Urothelium cell line (cell line): ENCODE measurements at regions not wholly inside any gene's neighbourhood (a gene's known extent, or its start where the extent isn't known, plus 50 kb on each side); places are given as distances from the start of the nearest gene placed in this dataset.
A peak's percentile ranks its signal among the peaks of the same experiment; 100 is the strongest.

Experiments
- DNase-seq: peaks from one replicate; pipeline ENCODE4 v3.0.0; 2011; ENCODE audit warnings: low spot score, mixed read lengths
- FAIRE-seq: peaks from 2 replicates; lab custom pipeline; 2011; peaks lifted over from hg19 to GRCh38; lab: Jason Lieb, UNC

DNA sequence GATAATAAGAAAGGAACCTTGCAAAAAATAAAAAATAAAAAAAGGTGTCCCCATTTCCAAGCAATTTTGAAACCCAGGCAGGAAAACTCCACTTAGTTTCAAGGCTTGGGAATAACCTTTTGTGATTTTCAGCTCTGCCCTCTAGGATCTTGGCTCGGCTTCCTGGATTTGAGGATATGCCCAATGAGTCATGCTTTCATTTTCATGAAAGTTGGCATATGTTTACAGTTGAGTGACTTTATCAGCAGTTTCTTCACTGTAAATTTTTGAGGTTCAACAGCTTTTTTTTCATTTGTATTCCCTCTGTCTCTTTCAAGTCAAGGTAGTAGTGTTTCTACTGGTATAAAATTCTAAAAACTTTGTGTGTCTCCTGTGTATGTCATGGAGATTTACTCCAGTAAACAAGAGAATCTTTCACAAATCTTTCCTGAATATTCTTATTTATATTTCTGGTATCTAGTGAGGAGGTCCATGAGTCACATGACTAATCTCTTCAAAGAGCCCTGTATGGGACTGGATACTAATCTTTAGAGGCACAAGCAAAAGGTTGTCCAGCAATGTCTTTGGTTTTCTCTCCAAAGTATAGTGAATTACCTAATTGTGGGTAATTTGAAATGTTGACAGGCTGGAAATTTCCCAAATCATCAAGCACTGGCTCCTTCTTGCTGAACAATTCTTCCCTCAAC lies 335.3 kb downstream of the BRINP2 start:
- peak; percentile 49 for DNase-seq
- no peak for FAIRE-seq

DNA sequence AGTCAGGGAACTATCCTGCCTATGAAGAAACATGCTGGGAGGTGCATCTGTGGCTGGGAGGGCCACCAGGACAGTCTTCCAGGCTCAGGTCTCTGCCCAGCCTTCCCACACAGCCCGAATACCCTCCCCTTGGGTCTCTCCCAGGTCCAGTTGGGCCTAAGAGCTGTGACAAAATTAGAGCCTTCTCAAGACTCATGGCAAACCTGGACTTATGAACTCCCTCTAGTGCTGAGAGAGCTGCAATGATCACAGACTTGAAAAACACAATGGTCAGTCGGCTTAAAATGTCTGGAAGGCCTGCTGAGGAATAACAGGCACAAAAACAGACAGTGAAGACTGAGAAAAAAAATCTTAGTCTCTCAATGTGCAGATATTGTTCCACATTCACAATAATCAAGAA lies 325.1 kb downstream of the BRINP2 start:
- no peak for DNase-seq
- no peak for FAIRE-seq

GRCh38 chr1:177490786-177491185 lies 320.0 kb downstream of the BRINP2 start:
- FAIRE-seq = no peak
- no peak for DNase-seq

DNA sequence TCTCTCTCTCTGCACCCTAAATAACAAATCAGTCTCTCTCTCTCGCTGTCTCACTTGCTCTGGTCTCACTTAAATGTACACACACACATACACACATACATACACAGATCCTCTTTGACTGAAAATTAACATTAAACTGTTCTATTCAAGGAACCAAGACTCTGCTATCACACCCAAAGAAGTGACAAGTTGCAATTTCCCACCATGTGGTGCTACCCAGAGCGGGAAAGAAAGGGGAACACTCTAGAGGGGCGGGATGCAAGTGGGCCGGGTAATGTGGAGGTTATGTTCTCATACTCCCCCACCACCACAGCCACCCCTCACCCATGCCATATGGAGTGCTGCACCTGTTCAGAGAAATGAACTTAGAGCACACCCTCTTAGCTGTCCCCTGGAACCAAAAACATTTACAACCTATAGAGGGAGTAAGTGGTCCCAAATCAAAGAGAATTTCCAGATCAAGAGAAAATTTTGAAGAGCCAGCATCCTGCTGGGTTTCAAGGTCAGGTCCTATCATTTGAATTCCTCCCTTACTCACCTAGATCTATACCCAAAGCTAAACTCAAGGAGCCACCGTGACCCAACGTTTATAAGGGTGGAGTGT lies 319.4 kb downstream of the BRINP2 start:
- DNase-seq (no peak), FAIRE-seq (no peak)

DNA sequence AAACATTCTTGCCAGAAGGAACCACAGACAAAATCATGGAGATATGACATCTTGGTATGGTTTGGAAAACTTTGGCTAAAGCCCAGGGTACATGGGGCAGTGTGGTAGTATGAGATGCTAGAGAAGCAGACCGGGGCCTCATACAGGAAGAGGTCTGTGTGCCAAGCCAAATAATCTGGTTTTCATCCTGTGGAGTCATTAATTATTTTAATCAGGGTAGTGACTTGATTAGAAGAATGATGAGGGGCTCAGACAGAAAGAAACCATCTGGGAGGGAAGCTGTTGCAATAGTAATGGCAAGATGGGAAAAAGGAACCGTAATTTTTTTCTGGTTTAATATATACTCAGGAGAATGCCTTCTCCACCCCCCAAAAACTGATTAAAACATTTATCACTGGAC lies 318.0 kb downstream of the BRINP2 start:
- no peak for DNase-seq
- FAIRE-seq = no peak

GRCh38 chr1:177487481-177487880 lies 316.7 kb downstream of the BRINP2 start:
- FAIRE-seq (no peak), DNase-seq (no peak)

DNA sequence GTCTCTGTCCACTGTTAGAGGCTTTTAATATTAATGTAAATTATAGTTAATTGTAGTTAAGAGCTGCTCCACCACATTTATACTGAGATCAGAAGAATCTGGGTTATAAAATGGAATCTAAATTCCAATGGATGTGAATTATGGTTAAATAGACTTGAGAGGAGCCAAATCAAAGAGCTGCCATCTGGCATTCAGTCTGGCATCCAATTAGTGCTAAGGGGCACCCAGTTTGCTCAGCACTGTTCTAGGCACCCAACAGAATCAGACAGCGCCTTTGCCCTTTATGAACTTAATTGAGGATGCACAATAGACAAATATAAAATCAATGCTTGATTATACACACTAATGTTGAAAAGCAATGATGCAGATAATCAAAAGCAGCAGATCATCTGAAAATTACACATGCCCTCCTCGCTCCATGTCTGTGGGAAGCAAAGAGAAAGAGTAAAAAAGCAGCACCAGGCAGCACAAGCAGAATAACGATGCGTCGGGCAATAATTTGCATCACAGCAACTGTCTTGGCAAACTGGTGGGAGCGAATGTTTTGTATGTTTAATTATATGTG lies 310.1 kb downstream of the BRINP2 start:
- FAIRE-seq (no peak), DNase-seq (no peak)

DNA sequence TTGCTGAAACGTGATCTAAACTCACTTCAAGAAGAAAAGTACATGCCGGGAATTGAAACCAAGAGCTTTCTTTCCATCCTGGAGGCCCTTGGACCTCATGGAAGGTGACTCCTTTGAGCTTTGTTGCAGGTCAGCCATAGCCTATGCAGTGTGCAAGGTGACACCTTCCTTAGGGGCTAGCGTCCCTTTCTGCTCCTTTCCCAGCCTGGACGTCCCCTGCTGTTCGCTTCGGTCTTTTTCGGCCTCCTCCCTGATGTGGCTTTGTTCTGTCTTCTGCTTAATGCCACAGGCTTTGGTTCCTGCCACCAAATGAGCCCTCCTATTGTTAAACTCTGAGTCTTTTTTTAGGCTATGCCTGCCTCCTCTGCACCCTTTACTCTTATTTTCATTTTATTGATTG lies 308.8 kb downstream of the BRINP2 start:
- FAIRE-seq (no peak), DNase-seq (no peak)

DNA sequence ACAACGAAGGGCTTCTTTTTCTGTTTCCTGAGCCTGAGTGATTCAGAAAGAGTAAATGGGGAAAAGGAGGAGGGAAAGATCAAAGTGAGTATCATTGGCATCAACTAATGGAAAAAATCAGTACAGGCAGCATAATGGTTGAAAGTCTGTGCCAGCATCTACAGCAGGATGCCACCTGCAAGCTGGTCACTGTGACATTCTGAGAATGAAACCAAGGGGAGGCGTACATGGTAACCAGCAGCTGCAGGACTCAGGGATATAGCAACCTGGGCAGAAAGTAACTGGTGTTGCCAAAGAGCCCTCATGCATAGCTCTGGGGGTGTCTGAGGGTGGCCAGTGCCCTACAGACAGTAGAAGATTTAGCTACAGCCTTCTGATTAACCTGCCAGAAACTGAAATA lies 305.9 kb downstream of the BRINP2 start:
- FAIRE-seq = no peak
- no peak for DNase-seq

DNA sequence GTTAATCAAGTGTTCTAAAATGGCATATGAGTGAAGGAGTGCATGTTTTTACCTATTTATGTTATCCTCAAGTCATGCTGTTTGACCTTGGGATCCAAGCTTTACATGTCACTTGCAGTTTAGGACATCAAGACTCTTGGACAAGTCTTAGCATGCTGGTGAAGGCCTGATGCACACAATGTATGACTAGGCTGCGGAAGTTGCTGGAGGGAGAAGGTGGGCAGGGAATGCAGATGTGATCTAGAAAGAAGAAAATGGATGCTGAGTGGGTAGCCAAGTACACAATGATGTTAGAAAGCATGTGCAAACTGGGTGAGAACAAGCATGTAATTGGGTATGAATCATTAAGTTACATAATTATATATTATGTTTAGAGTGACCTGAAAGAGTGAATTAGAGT lies 301.8 kb downstream of the BRINP2 start:
- FAIRE-seq (no peak), DNase-seq (no peak)

DNA sequence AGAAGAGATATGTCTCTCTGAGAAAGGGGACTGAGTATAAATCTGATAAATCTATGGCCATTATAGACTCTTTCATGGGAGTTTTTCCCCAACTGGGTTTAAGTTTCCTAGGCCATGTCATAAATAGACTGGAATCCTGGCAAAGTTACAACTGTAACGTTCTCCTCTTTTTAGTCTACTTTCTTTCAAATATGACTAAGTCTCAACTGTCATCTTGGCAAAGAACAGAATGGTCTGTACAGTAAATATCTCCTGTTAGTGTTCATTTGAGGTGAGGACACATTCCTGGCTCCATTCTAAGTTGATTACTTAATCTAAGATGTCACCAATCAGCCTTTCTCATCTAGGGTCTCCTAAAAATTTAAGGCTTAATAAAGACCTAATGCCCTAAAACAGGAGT lies 300.5 kb downstream of the BRINP2 start:
- FAIRE-seq (no peak), DNase-seq (no peak)

GRCh38 chr1:177469519-177469918 lies 298.8 kb downstream of the BRINP2 start:
- DNase-seq = no peak
- FAIRE-seq = no peak

DNA sequence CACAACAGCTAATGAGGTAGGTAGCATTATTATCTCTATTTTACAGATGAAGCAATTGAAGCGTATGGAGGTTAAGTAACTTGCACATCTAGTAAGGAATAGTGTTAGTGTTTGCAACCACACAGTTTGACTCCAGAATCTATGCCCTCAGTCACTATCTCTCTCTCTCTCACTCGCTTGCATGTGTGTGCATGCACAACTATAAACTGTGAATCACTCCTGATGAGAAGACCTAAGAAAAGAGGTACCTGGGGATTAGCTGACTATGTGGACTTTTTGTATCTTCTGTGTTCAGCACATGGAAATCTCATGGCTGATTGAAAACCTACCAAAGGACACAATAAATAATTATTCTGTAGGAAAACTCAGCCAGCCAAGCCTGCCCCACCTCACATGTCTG lies 295.5 kb downstream of the BRINP2 start:
- FAIRE-seq (no peak), DNase-seq (no peak)

GRCh38 chr1:177464686-177465085 lies 293.9 kb downstream of the BRINP2 start:
- DNase-seq (no peak), FAIRE-seq (no peak)

DNA sequence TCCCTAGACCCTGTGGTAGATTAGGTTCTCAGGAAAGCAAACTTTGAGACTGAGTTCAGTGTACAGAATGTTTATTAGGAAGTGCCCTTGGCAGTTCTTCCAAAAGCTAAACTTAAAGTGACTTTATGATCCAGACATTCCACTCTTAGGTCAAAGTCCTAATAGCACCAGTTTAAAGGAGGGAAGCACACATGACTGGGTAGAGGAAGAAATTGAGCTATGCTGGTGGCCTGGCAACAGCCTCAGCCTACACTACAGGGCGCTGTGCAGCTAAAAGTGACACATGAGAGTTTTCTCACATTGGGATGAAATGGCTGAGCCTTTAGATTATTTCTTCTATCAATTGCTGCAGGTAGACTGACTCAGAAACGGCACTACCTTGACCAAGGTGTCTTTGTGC lies 280.4 kb downstream of the BRINP2 start:
- no peak for DNase-seq
- no peak for FAIRE-seq

DNA sequence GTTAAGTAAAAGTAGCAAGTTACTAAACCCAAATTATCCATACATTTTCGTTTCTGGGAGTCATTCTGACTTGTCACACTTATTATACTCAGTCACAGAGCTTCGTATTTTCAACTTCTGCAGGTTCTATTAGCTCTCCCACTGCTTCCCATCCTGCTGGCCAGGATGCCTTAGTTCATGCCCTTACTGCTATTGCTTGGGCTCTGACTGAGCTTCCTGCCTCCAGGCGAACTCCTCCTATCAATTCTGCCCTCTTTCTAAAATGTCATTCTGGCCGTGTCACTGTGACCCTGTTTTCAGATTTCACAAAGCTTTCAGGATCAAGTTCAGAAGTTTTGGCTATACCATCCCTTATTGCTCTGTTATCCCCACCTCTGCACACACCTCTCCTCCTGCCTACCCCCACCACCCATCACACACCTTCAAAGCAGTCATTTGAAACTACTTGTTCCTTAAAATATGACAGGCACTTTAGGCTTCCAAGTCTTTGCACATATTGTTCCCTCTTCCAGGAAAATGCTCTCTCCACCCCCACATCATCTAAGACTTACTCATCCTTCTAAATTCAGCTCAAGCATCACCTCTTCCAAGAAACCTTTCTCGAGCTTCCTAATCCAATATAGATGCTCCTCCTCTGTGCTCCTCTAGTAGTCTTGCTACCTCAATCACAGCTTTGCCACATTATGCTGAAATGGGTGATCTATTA lies 278.0 kb downstream of the BRINP2 start:
- no peak for FAIRE-seq
- DNase-seq = no peak

DNA sequence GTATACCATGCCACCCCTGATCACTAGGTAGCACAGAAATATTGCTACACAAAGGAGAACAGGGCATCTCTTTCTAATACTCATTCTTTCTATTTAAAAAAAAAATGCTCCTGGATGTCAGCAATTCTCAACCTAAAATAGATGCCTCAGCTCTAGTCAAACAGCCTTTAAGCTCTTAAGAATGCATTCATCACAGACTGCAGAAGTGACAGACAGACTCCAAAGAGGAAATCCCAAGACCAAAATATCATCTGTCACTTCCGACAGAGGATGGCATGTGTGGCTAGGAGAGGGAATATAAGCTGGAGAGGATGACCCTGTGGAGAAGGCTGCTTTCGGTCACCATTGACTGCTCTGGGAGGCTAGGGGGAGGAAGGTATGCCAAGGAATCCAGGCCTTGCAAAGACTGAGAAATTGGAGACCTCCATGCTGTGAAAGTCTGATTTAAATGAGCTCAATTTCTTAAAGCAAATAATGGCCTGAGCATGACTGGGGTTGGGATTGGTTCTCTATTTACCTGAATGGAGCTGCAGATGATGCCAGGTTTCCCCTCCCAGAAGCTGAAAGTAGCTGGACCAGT lies 277.4 kb downstream of the BRINP2 start:
- DNase-seq (no peak), FAIRE-seq (no peak)

GRCh38 chr1:177444997-177445746 lies 274.4 kb downstream of the BRINP2 start:
- FAIRE-seq = no peak

GRCh38 chr1:177443003-177443402 lies 272.2 kb downstream of the BRINP2 start:
- DNase-seq = no peak
- FAIRE-seq = no peak

More at GRCh38 chr1:177444997-177445746, 274.4 kb downstream of the BRINP2 start:
- DNase-seq = no peak

- no peak for FAIRE-seq
- no peak for DNase-seq
These were observed 271.8 kb downstream of the BRINP2 start for GRCh38 chr1:177442584-177442983.

DNA sequence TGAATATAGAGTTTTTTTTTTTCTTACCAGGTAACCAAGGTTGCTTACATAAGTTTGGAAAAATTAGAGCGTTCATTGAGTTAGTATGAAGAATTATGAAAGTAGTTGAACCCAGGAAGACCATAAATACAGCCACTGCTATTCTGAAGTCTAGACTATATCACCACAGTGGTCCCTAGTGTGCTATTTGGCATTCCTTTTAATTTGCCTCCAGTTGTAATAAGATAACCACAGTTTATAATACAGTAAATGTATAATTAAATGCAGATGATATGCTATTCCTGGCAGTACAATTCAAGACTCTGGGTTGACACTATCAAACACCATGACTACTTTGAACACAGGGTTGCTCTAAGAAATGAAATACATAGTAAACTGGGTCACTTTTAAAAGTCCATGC lies 270.5 kb downstream of the BRINP2 start:
- DNase-seq = no peak

More for the DNA sequence above, 270.5 kb downstream of the BRINP2 start:
- no peak for FAIRE-seq
